GM12873 (cell line): ENCODE measurements at regions not wholly inside any gene's neighbourhood (a gene's known extent, or its start where the extent isn't known, plus 50 kb on each side); places are given as distances from the start of the nearest gene placed in this dataset.

Experiments used
- TF ChIP-seq, protein P1 (sequence below): IDR thresholded peaks from 2 replicates; pipeline ENCODE4 v1.5.1; 2012; ENCODE audit warnings: low read depth, mild to moderate bottlenecking, moderate library complexity, low read length, control low read depth; ENCODE audit not compliant: insufficient read depth; ENCODE audit errors: missing control alignments

DNA sequence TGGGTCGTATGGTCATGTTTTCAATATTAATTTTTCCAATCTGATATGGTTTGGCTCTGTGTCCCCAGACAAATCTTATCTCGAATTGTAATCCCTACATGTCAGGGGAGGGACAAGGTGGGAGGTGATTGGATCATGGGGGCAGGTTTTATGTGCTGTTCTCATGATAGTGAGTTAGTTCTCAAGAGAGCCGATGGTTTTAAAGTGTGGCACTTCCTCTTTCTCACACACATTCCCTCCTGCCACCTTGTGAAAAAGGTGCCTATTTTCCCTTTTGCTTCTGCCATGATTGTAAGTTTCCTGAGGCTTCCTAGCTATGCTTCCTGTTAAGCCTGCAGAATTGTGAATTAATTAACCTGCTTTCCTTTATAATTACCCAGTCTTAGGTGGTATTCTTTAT is 309.1 kb upstream of the GRIN3A start:
- TF ChIP-seq, protein P1, sequence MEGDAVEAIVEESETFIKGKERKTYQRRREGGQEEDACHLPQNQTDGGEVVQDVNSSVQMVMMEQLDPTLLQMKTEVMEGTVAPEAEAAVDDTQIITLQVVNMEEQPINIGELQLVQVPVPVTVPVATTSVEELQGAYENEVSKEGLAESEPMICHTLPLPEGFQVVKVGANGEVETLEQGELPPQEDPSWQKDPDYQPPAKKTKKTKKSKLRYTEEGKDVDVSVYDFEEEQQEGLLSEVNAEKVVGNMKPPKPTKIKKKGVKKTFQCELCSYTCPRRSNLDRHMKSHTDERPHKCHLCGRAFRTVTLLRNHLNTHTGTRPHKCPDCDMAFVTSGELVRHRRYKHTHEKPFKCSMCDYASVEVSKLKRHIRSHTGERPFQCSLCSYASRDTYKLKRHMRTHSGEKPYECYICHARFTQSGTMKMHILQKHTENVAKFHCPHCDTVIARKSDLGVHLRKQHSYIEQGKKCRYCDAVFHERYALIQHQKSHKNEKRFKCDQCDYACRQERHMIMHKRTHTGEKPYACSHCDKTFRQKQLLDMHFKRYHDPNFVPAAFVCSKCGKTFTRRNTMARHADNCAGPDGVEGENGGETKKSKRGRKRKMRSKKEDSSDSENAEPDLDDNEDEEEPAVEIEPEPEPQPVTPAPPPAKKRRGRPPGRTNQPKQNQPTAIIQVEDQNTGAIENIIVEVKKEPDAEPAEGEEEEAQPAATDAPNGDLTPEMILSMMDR = no peak

DNA sequence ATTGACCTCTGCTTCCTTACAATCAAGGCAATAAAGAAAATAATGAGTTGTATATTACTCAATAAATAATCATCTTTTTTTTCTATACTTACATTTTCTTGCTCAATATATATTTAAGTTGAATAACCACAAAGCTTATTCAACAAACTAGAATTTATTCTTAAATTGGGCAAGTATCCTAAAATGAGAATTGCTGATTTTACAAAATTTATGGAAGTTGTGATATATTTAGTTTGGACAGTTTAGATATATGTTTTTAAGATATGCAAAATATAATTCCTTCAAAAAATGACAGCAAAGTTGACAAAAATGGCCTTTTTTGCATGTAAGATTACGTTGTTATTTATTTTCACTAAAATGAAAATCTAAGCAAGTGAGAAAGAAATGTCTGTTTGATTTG is 305.7 kb upstream of the GRIN3A start:
- TF ChIP-seq, protein P1 = no peak

DNA sequence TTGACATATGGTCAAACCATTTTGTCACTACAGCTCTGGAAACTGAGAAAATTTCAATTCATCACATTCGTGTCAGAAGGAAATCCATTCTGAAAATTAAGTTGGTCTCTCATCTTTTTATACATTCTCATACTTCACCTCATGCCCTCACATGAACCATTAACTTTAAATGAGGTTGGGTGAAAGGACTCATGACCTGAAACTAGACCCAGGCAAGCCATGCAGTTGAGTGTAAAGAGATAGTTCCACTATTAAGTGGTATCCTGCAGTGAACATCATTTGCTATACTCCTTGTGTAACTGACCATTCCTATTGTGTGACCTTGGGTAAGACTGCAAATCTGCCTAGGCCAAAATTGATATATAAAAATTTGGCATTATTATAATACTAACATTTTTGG is 299.6 kb upstream of the GRIN3A start:
- TF ChIP-seq, protein P1 = no peak

- TF ChIP-seq, protein P1 = no peak
These were observed 297.5 kb upstream of the GRIN3A start for GRCh38 chr9:102035929-102036328.

GRCh38 chr9:102032614-102033013 is 294.2 kb upstream of the GRIN3A start:
- TF ChIP-seq, protein P1 = no peak

DNA sequence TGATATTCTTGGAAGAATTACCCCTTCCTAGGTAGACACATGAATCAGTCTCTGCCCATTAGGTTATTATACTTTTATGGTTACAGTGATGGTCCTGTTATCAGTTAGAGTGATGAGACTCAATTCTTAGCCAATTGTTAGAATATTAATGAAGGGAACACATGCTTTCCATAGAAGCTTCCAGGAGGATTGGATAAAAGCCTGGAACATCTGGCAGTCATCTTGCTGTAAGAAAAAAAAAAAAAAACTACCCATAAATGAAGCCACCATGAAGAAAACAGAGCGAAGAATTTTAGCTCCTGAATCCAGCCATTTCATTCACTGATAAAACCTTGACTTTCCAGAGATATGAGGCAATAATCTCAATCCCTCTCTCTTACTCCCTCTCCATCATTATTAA is 262.5 kb upstream of the GRIN3A start:
- TF ChIP-seq, protein P1 = no peak

- TF ChIP-seq, protein P1 = no peak
These were observed 261.0 kb upstream of the GRIN3A start for GRCh38 chr9:101999441-101999840.
